HAP-1 (cell line): ENCODE measurements at regions not wholly inside any gene's neighbourhood (a gene's known extent, or its start where the extent isn't known, plus 50 kb on each side); places are given as distances from the start of the nearest gene placed in this dataset.
"Not testable (repeated sequence)": the region's sequence is repeated elsewhere in the genome, so short reads cannot be mapped to it uniquely, and the experiment has no call there.

ENCODE experiments used
- DNase-seq, 2 experiments: peaks; one replicate each; pipeline ENCODE4 v3.0.0-alpha.2; 2016 to 2020; ENCODE audit warnings: low spot score in 2 of 2
- H3K27me3 ChIP-seq: fragments of 250-450 bp; sonication (Bioruptor Pico); 2 replicates; pipeline ENCODE4 v1.5.1; 2020; ENCODE audit warnings: low read depth, mild to moderate bottlenecking, moderate library complexity
- H3K36me3 ChIP-seq: fragments of 250-450 bp; sonication (Bioruptor Pico); replicated peaks from 2 replicates; pipeline ENCODE4 v1.5.1; 2020; ENCODE audit warnings: mild to moderate bottlenecking
- H3K4me1 ChIP-seq: fragments of 250-450 bp; sonication (Bioruptor Pico); 2 replicates; pipeline ENCODE4 v1.5.1; 2020; ENCODE audit warnings: mild to moderate bottlenecking
- H3K4me3 ChIP-seq: fragments of 250-450 bp; sonication (Bioruptor Pico); 2 replicates; pipeline ENCODE4 v1.5.1; 2020; ENCODE audit warnings: mild to moderate bottlenecking, moderate library complexity
- H3K9me3 ChIP-seq: fragments of 250-450 bp; sonication (Bioruptor Pico); 2 replicates; pipeline ENCODE4 v1.5.1; 2020; ENCODE audit warnings: mild to moderate bottlenecking, moderate library complexity
- in situ Hi-C: fragments of 300-500 bp; cut with MboI; formaldehyde crosslinking; loops from 3 replicates; pipeline ENCODE4 v1.14.3; 2020; ENCODE audit warnings: low sequenced_read_pairs, inconsistent platforms, mixed read lengths

DNA sequence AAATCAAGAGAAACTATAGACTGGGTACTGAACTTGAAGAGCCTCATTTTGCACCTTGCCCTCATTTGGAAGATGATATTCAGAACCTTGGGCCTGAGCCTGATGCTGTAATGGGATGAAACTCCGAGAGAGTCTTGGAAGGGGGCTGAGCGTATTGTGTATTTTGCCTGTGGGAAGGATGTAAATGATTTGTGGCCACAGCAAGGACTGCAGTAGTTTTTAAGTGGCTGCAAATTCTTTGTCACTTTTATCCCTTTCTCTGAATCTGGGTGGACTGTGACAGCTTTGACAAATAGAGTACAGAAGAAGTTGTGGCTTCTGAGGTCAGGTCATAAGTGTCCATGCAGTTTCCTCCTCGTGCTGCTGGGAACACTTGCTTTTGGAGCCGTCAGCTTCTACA lies 221.2 kb downstream of the ADRA2A start:
- DNase-seq = no peak
- no peaks in the 10 kb centered on the region; the same call in 1 of the 2 replicates for H3K27me3 ChIP-seq
- no peaks in the 10 kb centered on the region for H3K36me3 ChIP-seq
- no peaks in the 10 kb centered on the region for H3K4me1 ChIP-seq
- no peak overlapping the region for H3K4me3 ChIP-seq
- no peaks in the 10 kb centered on the region for H3K9me3 ChIP-seq
- in situ Hi-C loops = no loop called here

DNA sequence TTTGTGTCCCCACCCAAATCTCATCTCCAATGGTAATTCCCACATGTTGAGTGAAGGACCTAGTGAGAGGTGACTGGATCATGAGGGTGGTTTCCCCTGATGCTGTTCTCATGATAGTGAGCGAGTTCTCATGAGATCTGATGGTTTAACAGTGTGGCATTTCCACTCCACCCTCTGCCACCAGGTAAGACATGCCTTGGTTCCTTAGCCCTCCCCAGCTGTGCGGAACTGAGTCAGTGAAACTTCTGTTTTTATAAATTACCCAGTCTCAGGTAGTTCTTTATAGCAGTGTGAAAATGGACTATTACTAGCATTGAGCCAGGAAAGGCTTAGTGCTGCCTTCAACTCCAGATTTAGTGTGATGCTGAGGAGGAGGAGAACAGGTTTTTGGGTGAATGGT lies 222.2 kb downstream of the ADRA2A start:
- Histone ChIP-seq H3K4me1 (no peaks in the 10 kb centered on the region), H3K4me3 (no peak overlapping the region), H3K36me3 (no peaks in the 10 kb centered on the region), H3K27me3 (no peaks in the 10 kb centered on the region; the same call in 1 of the 2 replicates), H3K9me3 (no peaks in the 10 kb centered on the region)
- in situ Hi-C loops = no loop called here
- no peak for DNase-seq

DNA sequence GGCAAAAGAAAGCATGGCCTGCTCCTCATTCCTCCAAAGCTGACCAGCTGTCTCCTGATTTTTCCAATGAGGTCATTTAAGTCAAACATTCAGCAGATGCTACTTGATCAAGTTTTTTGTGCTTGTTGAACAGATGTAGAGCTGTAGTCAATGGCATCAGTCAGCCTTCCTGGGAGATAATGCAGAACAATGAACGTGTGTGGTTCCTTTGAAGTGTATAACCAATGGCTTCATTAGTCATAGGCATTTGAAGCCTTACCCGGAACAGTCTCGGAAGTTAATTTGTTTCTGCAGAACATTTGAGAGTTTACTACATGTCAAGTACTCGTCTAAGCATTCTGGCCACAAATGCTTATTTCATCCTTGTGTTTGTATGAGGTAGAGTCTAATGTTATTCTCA lies 227.1 kb downstream of the ADRA2A start:
- Histone ChIP-seq H3K4me3 (no peak overlapping the region), H3K27me3 (no peaks in the 10 kb centered on the region), H3K9me3 (no peaks in the 10 kb centered on the region), H3K4me1 (no peaks in the 10 kb centered on the region), H3K36me3 (no peaks in the 10 kb centered on the region)
- no peak for DNase-seq
- in situ Hi-C loops = no loop called here

DNA sequence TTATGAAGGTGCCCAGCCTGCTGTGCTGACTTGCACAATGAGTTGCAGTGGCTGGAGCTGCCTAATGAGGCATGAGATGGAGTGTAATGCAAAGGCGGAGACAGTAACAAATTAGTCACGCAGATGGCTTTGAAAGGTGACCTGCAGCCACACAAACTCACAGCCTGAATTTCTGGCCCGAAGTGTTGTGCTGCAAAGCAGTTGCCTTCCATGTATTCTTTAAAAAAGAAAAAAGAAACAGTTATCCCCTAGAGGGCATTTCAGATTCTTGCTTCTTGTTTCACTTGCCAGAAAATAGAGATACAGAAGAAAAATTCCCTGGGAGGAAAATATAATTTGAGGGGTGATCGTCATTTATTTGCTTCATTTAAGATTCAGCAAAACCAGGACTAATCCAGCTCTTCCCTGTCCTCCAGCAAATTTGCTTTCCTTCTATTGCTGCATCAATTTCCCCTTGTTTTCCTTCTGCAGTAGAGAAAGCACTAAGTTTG lies 239.9 kb downstream of the ADRA2A start:
- Histone ChIP-seq H3K4me3 (no peak overlapping the region), H3K27me3 (no peaks in the 10 kb centered on the region), H3K9me3 (no peaks in the 10 kb centered on the region), H3K36me3 (no peaks in the 10 kb centered on the region), H3K4me1 (no peaks in the 10 kb centered on the region)
- no peak for DNase-seq
- in situ Hi-C loops = no loop called here

DNA sequence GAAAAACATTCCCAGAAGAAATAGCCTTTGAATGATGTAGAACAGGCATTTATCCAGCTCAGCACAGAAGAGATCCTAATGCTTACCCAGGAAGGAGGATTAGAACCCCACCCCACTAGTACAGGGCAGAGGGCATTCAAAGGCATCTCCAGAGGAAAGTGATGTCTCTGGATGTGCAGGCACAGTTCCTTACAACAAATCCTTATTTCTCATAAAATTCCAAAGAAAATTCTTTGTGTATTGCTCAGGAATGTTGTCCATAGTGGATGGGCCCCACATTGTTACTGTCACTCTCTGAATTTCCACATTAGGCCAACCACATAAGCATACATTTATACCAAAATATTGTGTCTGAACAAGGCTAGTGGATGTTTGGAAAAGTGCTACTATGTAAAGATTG lies 243.0 kb downstream of the ADRA2A start:
- no peaks in the 10 kb centered on the region for H3K36me3 ChIP-seq
- no peaks in the 10 kb centered on the region for H3K4me1 ChIP-seq
- no peak overlapping the region for H3K4me3 ChIP-seq
- H3K9me3 ChIP-seq = no peaks in the 10 kb centered on the region
- in situ Hi-C loops = no loop called here
- H3K27me3 ChIP-seq = no peaks in the 10 kb centered on the region
- no peak for DNase-seq

- DNase-seq = no peak
- Histone ChIP-seq H3K27me3 (no peaks in the 10 kb centered on the region), H3K4me1 (no peaks in the 10 kb centered on the region), H3K9me3 (no peaks in the 10 kb centered on the region), H3K36me3 (no peaks in the 10 kb centered on the region), H3K4me3 (no peak overlapping the region)
- in situ Hi-C loops = no loop called here
Measured at GRCh38 chr10:111323389-111323966, 246.6 kb downstream of the ADRA2A start.

- H3K4me1 ChIP-seq, in situ Hi-C loops, H3K4me3 ChIP-seq, H3K36me3 ChIP-seq, H3K27me3 ChIP-seq, DNase-seq, H3K9me3 ChIP-seq: not testable (repeated sequence)
Measured at GRCh38 chr10:111332174-111332573, 255.3 kb downstream of the ADRA2A start.

- Histone ChIP-seq H3K4me1 (no peaks in the 10 kb centered on the region), H3K4me3 (no peak overlapping the region), H3K27me3 (no peaks in the 10 kb centered on the region), H3K9me3 (no peaks in the 10 kb centered on the region), H3K36me3 (no peaks in the 10 kb centered on the region)
- no peak for DNase-seq
- in situ Hi-C loops = no loop called here
Measured at GRCh38 chr10:111335826-111336225, 259.0 kb downstream of the ADRA2A start.

GRCh38 chr10:111338035-111338434 lies 261.2 kb downstream of the ADRA2A start:
- Histone ChIP-seq H3K27me3 (no peaks in the 10 kb centered on the region), H3K4me1 (no peaks in the 10 kb centered on the region), H3K4me3 (no peak overlapping the region), H3K36me3 (no peaks in the 10 kb centered on the region), H3K9me3 (no peaks in the 10 kb centered on the region)
- DNase-seq = no peak
- in situ Hi-C loops = no loop called here

DNA sequence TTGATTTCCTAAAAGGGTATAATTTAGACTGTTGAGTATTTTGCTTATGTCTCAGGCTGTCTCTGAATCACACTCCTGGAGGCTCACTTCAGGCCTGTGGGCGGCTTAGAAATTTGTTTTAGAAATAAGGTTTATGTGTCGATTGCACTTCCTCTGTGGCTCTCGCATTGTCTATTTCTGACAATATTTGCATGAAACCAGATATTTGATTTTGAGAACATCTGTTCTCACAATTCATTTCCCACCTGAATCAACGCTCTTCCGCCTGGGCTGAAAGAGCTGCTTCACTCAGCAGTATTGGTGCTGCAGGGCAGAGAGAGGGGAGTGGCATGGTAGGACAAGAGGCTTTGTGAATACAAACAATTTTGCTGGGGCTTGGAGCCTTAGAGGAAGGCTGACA lies 262.0 kb downstream of the ADRA2A start:
- no peak for DNase-seq
- no peaks in the 10 kb centered on the region for H3K4me1 ChIP-seq
- no peaks in the 10 kb centered on the region for H3K27me3 ChIP-seq
- H3K4me3 ChIP-seq = no peak overlapping the region
- no peaks in the 10 kb centered on the region for H3K9me3 ChIP-seq
- in situ Hi-C loops = no loop called here
- H3K36me3 ChIP-seq = no peaks in the 10 kb centered on the region

- Histone ChIP-seq H3K4me1 (no peaks in the 10 kb centered on the region), H3K36me3 (no peaks in the 10 kb centered on the region), H3K9me3 (no peaks in the 10 kb centered on the region), H3K27me3 (no peaks in the 10 kb centered on the region), H3K4me3 (no peak overlapping the region)
- in situ Hi-C loops = no loop called here
- no peak for DNase-seq
Measured at GRCh38 chr10:111344804-111345203, 268.0 kb downstream of the ADRA2A start.

GRCh38 chr10:111347386-111348013 lies 270.7 kb downstream of the ADRA2A start:
- in situ Hi-C loops = no loop called here
- no peaks in the 10 kb centered on the region for H3K27me3 ChIP-seq
- no peaks in the 10 kb centered on the region for H3K4me1 ChIP-seq
- DNase-seq = no peak
- no peak overlapping the region for H3K4me3 ChIP-seq
- no peaks in the 10 kb centered on the region for H3K36me3 ChIP-seq
- H3K9me3 ChIP-seq = no peaks in the 10 kb centered on the region

- no peaks in the 10 kb centered on the region for H3K36me3 ChIP-seq
- H3K4me3 ChIP-seq = no peak overlapping the region
- DNase-seq = no peak
- no peaks in the 10 kb centered on the region for H3K9me3 ChIP-seq
- in situ Hi-C loops = no loop called here
- H3K4me1 ChIP-seq = no peaks in the 10 kb centered on the region
- H3K27me3 ChIP-seq = no peaks in the 10 kb centered on the region
Measured at GRCh38 chr10:111348076-111348475, 271.2 kb downstream of the ADRA2A start.

DNA sequence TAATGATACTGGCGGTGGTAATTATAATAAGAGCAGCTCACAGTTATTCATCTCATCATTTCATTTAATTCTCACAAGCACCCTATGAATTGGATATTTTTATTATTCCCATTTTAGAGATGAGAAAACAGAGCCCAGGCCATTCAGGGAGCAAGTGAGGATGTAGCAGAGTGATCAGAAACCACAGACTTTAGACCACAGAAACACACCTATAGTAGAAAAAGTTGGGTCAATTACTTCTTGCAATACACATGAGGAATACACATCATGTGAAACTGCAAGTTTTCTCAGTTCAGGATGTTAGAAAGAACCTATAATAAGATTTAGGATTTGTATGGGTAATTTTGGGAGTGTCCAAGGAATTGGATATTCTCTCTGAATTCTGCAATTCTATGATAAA lies 278.0 kb downstream of the ADRA2A start:
- Histone ChIP-seq H3K4me3 (no peak overlapping the region), H3K9me3 (no peaks in the 10 kb centered on the region), H3K36me3 (no peaks in the 10 kb centered on the region), H3K4me1 (no peaks in the 10 kb centered on the region), H3K27me3 (no peaks in the 10 kb centered on the region)
- in situ Hi-C loops = no loop called here
- no peak for DNase-seq

DNA sequence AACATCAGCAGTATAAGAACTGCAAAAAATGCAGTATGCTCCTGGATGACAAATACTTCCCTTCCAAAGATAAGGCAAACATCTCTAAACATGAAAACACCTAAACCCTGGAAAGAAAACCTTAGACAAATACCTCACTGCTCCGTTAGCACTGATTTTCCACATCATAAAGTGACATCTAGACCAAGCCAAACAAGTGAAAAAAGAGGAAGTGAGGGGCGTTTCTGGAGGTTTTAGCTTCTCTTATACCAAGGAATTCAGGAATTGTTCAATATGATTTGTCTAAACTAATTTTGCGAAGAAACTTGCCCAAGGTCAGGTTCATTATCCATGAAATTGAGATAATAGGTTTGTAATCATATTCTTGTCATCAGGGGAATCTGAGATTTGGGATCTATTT lies 279.7 kb downstream of the ADRA2A start:
- in situ Hi-C loops = no loop called here
- no peaks in the 10 kb centered on the region for H3K36me3 ChIP-seq
- no peak overlapping the region for H3K4me3 ChIP-seq
- no peaks in the 10 kb centered on the region for H3K27me3 ChIP-seq
- no peaks in the 10 kb centered on the region for H3K9me3 ChIP-seq
- no peak for DNase-seq
- H3K4me1 ChIP-seq = no peaks in the 10 kb centered on the region
